GM21360 (cell line): ENCODE measurements at regions not wholly inside any gene's neighbourhood (a gene's known extent, or its start where the extent isn't known, plus 50 kb on each side); places are given as distances from the start of the nearest gene placed in this dataset.

Source experiments
- ATAC-seq: cut with Tn5 transposase; IDR thresholded peaks from one replicate; pipeline ENCODE4 v1.9.1; 2021; ENCODE audit warnings: mild to moderate bottlenecking, moderate library complexity; ENCODE audit not compliant: unreplicated experiment

DNA sequence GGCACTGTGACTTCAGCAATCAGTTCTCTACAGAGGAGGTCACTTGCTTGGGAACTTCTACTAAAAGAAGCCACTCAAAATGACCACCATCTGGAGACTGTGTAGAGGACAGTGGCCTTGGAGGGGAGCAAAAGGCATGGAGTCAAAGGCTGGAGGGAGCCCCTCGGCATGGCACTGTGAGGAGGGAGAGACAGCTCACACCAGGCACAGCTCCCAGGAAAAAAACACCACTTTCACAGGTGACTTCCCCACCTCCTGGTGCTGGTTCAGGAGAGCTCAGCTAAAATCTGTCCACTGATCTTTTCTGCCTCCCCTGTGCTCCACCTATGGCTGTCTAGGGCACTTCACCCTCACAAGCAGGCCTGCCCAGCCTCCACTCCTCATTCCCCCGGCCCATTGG is 649.4 kb upstream of the MGMT start:
- no peak for ATAC-seq

DNA sequence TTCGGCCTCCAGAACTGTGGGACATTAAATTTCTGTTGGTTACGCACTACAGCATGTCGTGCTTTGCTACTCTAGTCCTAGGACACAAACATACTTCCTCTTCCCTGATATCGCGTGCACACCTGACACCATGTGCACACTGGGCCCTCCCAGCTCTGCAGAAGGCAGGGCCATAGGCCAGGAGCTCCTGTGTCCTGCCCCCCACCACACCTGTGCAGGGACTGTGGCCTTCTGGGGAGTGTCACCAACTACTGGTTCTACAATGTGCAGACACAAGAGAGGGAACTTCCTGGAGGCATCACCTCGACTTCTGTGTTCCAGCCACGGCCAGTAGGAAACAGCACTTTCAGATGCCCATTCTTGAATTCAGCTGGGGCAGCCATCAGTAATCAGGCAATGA is 646.4 kb upstream of the MGMT start:
- no peak for ATAC-seq

DNA sequence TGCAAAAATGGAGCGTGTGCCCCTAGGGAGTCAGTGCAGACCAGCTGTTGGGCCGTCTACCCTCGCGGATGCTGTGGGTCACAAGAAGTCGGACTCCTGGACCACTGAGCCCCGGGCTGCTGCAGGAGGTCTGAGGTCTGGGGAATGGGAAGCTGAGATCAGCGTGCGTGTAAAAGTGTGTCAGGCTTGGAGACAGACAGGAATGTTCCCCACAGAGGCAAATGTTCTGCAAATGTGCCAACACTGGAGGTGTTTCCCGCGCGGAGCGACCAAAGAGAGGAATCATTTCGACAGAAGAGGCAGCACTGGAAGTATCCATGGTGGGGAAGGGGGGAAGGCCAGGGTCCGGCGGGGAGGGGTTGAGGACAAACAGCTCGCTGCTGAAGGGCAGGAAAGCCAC is 643.8 kb upstream of the MGMT start:
- ATAC-seq, result no peak

DNA sequence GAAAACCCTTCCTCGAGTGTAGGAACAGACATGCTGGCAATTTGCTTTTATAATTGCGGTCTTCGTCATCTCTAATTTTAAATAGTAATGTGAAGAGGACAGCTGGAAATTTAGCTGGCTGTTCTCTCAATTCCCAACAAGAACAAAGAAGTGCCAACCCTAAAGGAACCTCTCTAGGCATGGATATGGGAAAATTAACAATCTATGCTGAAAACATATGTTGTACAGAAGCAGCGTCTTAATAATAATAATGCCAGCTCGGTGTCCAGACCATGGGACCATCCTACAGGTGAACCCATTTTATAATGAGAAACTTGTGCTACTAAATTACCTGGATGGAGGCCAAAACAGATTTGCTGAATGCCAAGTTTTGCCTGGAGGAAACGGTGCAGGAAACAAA is 641.4 kb upstream of the MGMT start:
- ATAC-seq, result no peak

DNA sequence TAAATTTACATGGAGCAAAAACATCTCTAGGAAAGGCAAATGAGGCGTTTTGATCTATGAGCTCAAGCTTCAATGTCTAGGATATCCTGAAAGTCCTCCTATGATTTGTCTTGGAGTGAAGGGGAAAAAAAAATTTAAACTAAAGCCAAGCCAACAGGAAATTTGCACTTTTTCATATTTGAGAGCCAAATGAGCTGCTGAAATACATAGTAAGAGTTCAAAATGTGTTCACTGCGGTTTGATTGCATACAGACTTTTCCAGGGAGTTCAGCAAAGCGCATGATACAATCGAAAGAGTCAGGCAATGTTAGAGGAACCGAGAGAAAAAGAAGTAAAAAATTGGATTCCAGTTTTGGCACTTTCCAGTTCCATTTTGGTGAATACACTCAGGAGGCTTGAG is 633.4 kb upstream of the MGMT start:
- ATAC-seq, result no peak

DNA sequence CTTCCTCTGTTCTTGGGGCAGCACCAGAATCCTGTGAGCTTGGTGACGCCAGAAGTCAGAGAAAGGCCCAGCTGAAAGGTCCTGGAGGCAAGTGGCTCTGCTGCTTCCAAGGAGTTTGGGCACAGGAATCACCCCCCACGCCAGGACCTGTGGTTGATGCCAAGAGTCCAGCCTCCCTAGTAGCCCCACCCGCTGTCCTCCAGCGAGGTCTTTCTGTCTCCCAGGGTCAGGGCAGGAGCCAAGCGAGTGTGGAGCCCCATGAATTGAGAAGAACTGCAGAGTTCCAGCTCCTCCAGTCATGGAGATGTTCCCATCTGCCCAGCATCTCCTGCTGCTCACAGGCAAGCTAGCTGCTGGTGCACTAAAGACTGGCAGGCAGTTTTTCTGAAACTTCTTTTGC is 631.7 kb upstream of the MGMT start:
- ATAC-seq, result no peak

DNA sequence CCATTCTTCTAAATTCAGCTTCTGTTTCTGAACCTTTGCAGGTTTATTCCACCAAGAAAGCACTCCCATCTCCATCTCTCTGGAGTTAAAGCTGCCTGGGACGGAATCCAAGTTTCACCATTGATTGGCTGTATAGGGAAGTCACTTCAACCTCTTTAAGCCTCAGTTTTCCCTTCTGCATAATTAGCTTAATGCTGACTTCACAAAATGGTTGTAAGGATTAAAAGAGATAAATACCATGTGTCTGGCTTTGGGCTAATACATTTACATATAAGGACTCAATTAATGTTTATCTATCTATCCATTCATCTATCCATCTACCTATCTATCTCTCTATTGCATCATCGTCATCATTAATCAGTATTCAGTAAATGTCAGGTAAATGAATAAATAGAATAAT is 629.6 kb upstream of the MGMT start:
- ATAC-seq, result no peak

DNA sequence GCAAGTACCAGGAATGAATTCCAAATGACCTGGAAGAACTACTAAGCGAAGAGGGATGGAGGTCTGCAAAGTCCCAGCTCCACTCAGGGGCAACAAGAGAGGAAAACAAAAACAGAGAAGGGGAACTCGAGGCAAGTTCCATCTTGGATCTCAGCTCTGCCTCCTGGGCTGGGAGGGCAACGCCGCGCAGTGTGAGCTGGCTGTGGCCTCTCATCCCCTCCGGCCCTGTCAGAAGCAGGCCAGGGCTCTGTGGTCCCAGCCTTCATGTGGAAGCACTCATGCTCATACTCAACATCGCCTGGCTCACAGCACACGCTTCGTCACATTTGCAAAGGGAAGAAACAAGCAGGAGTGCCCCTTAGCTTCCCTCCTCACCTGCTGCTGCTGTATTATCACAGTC is 627.9 kb upstream of the MGMT start:
- ATAC-seq, result no peak

DNA sequence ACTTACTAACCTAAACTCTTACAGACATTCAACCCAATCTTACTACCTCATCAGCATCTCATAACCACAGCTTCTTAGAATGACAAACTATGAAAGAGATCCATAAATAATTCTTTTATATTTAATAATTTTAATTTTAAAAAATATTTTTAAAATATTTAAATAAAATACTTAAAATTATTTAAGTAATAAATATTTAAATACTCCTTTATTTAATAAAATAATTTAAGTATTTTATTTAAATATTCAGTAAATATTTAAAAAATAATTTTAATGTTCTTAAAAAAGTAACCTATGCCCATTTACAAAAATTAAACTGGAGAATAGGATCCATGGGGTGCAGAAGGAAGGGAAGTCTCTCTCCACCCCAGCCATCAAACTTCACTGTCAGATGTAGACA is 627.3 kb upstream of the MGMT start:
- no peak for ATAC-seq

DNA sequence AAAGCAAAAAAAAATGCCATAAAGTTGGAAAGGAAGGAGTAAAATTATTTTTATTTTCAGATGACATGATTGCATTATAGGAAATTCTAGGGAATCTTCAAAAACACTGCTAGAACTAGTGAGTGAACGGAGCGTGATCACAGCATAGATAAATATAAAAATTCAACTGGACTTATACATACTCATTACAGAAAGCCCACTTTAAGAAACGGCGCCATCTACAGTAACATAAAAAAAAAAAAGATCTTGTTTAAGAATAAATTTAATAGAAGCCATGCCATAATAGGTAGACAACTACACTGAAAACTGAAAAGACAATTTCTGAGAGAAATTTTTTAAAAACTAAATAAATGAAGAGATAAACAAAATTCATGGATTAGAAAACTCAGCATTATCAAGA is 623.1 kb upstream of the MGMT start:
- no peak for ATAC-seq

DNA sequence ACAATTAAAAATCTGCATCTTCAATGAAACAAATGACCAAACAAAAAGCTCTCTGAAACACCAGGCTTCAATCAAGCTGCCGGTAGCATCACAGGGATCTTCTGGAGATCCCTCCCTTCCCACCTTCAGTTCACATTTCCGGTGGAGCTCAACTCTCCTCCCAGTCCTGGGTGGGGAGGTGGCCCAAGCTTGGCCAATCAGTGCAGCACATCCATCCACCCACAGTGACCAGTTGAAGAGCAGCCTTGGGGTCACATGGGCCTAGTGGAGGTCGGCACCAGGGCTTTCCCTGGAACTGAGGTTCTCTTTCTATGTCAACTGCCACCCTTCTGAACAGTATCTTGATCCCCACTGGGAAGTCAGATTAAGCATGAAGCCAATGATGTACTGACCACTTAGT is 620.1 kb upstream of the MGMT start:
- no peak for ATAC-seq

DNA sequence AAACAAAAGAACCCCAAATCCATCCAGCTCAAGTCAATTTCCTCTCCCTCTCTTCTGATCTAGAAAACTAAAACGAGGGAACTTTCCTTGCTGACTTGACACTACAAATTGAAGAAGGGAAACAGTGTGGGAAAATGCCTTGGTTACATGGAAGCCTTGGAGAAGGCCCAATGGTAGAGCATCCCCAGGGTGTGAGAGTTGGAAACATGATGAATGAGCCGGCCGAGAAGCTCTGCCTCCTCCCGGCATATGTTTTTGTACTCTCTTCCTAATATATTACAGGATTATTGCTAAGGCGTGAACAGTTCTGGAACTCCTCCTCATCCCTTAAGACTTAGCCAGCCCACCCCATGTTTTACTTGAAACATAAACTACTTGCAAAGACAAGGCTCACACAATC is 618.2 kb upstream of the MGMT start:
- ATAC-seq, result no peak

DNA sequence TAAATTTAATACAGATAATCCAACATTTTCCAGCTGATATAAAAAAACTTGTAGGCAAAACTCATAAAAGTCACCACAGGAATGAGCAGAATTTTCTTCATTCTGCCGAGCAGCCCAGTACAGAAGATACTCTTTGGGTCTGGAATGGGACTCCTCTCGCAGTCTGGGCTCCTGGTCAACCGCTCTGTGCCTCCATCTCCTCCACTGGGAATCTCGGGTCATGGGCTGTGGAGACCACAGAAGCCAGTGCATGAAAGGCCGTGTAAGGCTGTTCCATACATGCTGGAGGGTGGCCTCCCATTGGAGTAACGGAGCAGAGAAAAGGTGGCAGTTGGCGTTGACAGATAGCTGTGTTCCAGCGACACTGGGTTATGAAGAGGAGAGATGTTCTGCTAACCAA is 616.4 kb upstream of the MGMT start:
- ATAC-seq, result no peak

DNA sequence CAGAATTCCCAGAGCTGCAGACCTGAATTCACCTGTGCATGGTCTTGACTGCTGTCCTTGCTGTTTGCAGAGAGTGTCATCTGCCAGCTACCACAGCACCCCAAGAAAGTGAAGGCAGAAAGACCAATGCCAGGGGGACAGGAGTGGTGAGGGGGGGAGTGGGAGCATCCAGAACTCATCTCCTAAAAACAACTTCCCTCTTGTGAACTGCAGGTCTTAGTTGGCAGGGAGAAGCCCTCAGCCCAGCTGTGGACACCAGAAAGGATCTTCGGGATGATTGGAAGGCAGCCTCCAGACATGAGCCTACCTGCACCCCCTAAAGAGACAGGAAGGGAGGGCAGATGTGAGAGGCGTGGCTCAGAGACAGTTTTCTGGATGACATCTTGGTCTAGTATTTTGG is 615.8 kb upstream of the MGMT start:
- no peak for ATAC-seq

DNA sequence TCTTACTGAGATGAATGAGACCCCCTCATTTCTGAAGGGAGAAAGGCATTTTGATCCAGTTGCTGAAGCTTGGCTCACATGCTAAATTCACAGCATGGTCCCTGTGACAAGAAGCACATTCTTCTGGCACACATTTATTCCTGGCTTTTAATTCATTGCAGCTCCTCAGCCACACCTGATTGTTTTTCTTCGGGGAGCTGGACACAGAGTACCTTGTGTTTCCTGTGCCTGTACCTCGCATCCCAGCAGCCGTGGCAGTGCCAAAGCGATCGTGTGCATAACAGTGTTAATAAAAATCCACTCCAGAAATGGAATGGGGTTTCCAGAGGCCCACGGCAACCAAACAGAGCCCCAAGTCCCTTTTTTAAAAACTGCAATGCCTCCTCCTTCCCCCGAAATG is 615.3 kb upstream of the MGMT start:
- ATAC-seq, result no peak

DNA sequence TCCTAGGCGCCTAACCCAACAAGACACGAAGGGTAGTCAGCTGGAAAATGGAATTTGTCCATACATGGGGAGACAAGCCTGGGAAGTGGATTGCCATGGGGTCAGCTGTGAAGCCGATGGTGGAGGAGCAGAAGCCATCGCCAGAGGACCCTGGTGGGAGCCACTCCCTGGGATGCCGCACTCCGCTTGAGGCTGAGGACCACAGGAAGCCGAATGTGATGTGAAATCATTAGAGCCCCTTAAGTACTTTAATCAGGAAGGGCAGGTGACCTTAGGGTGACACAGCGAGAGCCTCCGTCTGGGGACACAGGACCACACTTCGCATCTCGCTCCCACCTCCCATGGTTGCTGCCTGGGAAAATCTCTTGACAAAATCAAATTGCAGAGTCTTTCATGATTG is 614.6 kb upstream of the MGMT start:
- no peak for ATAC-seq

DNA sequence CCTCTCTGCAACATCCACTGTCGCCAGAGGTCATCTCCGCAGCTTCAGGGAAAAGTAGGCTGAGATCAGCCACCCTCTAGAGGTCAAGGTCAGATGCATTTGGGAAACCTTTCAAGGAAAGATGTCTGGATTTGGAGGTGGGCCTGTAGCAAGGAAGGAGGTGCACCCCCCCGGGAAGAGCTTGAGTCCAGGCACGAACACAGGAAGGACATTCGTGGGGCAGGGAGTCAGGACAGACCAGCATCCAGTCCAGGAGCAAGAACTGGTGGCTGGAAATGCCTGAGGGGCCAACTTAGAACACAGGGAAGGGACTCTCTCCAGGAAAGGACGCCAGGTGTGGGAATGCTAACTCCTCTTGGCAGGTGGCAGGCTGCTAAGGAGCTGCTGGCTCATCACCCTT is 614.1 kb upstream of the MGMT start:
- ATAC-seq, result no peak

DNA sequence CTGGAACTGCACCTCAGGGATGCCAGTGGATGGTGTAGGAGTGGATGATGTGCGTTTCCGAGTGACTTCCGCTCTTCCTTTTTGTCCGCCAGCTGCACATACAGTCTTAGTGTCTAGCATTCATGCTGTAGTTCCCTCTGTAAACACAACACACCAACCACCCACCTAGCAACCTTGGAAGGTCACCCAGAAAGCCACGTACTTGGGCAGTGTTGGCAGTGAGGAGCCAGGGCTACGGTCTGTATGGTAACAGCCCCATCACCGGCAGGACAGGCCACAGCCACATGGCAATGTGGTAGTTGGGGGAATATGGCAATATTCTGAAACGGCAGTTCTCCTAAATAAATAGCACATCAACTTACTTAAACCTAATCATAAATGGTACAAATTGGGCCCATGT is 613.5 kb upstream of the MGMT start:
- ATAC-seq, result no peak

DNA sequence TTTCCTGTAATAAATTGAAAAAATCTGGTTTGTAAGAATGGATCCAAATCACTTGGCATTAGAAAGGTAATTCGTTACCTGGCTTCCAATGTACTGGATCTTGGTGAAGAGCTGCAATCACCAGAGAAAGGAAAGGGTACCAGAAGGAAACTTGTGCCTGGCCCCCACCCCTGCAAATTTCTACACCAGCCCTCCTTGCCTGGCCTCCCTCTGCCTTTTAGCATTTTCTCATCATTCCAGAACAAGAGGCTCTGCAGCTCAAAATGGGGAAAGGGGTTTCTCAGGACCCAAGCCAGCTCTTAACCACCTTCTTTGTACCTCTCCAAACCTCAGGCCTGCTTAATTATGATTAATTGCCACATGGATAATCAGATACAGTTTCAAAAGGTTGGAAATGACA is 612.8 kb upstream of the MGMT start:
- ATAC-seq, result no peak

DNA sequence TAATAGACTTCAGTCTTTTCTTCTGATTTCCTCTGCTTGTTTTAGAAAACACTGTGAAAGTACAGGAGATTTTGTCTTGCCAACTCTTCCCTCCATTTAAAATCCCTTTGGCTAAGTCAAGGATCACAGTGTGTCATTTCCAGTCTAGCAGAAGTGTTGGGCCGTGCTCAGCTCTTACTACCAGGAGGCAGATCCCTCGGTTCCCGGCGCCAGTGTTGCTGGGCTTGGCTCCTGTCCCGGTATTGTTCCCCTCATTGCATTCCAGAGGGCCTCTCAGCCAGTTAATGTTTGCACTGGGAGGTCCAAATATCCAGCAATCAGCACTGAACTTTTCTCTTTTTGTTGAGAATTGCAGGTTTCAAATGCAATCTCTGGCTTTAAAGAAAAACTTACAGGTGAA is 612.1 kb upstream of the MGMT start:
- no peak for ATAC-seq

DNA sequence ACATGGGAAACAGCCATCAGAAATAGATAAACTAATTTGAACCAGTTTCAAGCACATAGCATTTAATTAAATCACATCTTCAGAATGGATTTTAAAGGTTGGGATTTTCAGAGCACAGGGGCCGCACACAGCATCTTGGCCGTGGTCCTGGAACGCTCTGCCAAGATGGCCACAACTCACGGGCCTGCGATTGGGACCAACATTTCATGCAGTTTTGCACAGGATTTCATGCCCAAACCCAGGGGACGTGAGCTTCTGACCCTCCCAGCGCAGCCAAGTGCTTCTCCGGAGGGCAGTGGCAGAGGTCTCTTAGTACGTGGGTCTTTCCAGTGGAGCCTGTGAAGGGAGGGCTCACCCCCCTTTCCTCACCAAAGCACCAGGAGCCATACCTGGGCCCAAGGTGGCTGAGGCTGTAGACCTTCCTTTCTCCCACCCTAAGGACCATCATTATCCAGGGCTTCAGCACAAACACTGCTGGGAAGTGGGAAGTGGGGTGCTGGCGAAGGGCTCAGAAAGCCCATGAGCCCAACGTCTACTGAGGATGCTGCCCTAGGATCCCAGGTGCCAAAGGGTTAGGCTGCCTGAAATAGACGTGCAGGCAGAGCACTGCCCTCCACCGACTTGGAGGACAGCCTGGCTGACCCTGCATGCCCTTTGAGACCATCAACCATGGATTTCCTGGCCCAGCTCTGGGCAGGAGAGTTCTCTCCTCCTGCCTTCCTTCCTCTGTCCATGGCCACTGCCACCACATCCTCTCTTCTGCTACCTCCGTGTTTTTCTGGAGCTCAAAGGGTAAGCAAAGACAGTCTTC is 611.2 kb upstream of the MGMT start:
- ATAC-seq, result no peak

DNA sequence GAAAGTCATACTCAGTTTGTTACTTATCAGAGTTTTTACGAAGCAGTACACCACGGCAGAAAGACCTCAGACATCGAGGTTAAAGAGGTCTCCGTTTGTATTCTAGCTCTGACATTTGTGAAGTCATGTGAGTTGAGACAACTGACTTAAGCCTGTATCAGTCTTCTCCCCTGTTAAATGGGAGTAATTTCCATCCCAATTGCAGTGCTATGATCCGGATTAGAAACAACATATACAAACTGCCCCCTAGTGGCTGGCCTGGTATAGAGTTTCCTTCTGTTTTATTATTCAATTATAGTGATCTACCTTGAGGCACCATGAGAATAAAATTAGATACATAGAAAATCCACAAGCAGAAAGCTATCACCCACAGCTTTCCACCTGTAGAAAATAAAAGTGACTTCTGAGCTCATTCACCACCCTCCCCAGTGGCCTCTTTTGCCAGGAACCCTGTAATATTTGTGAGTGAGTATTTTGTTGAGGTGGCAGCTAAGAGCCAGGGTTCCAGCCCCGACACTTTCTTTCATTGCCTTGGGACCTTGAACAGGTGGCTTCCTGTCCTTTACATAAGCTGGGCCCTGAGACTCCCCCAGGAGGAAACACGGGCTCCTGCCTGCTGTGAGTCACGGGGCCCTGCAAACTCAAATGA is 607.2 kb upstream of the MGMT start:
- no peak for ATAC-seq

DNA sequence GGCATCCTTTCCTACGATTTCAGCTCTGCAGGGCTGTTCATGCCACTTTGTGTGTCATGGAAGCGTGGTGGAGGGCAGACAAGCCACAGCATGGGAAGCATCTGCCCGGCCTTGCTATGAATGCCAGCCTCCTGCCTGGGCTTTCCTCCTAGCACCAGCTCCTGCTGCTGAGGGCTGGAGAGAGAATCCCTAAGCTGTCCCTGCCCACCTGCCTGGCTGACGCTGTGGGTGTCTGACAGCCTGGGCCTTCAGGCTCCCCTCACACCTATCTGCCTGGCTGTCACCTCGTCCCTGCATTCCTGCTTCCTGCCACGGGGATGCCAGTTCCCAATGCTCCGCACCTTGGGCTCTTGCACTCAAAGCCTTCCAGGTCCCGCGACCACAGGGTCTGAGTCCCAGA is 606.5 kb upstream of the MGMT start:
- ATAC-seq, result no peak
